Liver (tissue), 3 donors: ENCODE measurements at regions not wholly inside any gene's neighbourhood (a gene's known extent, or its start where the extent isn't known, plus 50 kb on each side); places are given as distances from the start of the nearest gene placed in this dataset.

ENCODE experiments used
- ATF3 ChIP-seq: IDR thresholded peaks from 2 replicates; pipeline ENCODE4 v1.6.1; 2016; ENCODE audit warnings: antibody characterized with exemption
- CTCF ChIP-seq: fragments of 150-350 bp; IDR thresholded peaks from 2 replicates; pipeline ENCODE4 v1.5.1; 2017; ENCODE audit warnings: improper control_type of control experiment, low read depth, low read length; ENCODE audit not compliant: missing input control
- EGR1 ChIP-seq, 2 donors: IDR thresholded peaks; 2 replicates each; pipeline ENCODE4 v1.6.1; 2016 to 2018; ENCODE audit warnings: antibody characterized with exemption in 2 of 2, low read depth in 2 of 2
- FOXA2 ChIP-seq: IDR thresholded peaks from 2 replicates; pipeline ENCODE4 v1.6.1; 2016; ENCODE audit warnings: antibody characterized with exemption
- GABPA ChIP-seq, 2 donors: IDR thresholded peaks in 1 of 2; conservative IDR thresholded peaks in 1 of 2; 2 replicates each; pipeline ENCODE4 v1.6.1; 2016; ENCODE audit warnings: antibody characterized with exemption in 2 of 2, mild to moderate bottlenecking in 1 of 2, moderate library complexity in 1 of 2
- HNF4A ChIP-seq, 2 donors: conservative IDR thresholded peaks; 2 replicates each; pipeline ENCODE4 v1.6.1; 2016; ENCODE audit warnings: antibody characterized with exemption in 2 of 2, mild to moderate bottlenecking in 2 of 2
- MAX ChIP-seq: IDR thresholded peaks from 2 replicates; pipeline ENCODE4 v1.6.1; 2016; ENCODE audit warnings: antibody characterized with exemption
- RAD21 ChIP-seq, 2 donors: IDR thresholded peaks; 2 replicates each; pipeline ENCODE4 v1.6.1; 2016; ENCODE audit warnings: antibody characterized with exemption in 2 of 2, mild to moderate bottlenecking in 2 of 2
- REST ChIP-seq: IDR thresholded peaks from 2 replicates; pipeline ENCODE4 v1.6.1; 2016; ENCODE audit warnings: antibody characterized with exemption, mild to moderate bottlenecking
- RXRA ChIP-seq, 2 donors: IDR thresholded peaks; 2 replicates each; pipeline ENCODE4 v1.6.1; 2017 to 2018; ENCODE audit warnings: antibody characterized with exemption in 2 of 2, mild to moderate bottlenecking in 1 of 2
- TAF1 ChIP-seq: conservative IDR thresholded peaks from 2 replicates; pipeline ENCODE4 v1.6.1; 2016; ENCODE audit warnings: antibody characterized with exemption, mild to moderate bottlenecking
- YY1 ChIP-seq: IDR thresholded peaks from 2 replicates; pipeline ENCODE4 v1.6.1; 2016; ENCODE audit warnings: antibody characterized with exemption, mild to moderate bottlenecking
- donor health status: healthy.
- donor health status: healthy.

GRCh38 chr22:48483764-48484528, 1343.7 kb downstream of the BRD1 start:
- TF ChIP-seq CTCF (no peak), TAF1 (no peak), FOXA2 (no peak), ATF3 (no peak), YY1 (no peak), REST (no peak), EGR1 (IDR thresholded peaks at IDR 0.05; ENCODE audit: low read depth in 2 of 2) (no peak), GABPA (IDR thresholded peaks at IDR 0.05 in 1 of 2, conservative IDR thresholded peaks at IDR 0.05 in 1 of 2) (no peak), RAD21 (IDR thresholded peaks at IDR 0.05) (no peak), RXRA (IDR thresholded peaks at IDR 0.05) (no peak), HNF4A (conservative IDR thresholded peaks at IDR 0.05) (no peak), MAX (no peak)
